ENCODE measurements at regions not wholly inside any gene's neighbourhood (a gene's known extent, or its start where the extent isn't known, plus 50 kb on each side); places are given as distances from the start of the nearest gene placed in this dataset.

- no peak for TF ChIP-seq ATF3 (CRISPR knock-in tag; IDR thresholded peaks at IDR 0.05)
- TF ChIP-seq, protein P1, sequence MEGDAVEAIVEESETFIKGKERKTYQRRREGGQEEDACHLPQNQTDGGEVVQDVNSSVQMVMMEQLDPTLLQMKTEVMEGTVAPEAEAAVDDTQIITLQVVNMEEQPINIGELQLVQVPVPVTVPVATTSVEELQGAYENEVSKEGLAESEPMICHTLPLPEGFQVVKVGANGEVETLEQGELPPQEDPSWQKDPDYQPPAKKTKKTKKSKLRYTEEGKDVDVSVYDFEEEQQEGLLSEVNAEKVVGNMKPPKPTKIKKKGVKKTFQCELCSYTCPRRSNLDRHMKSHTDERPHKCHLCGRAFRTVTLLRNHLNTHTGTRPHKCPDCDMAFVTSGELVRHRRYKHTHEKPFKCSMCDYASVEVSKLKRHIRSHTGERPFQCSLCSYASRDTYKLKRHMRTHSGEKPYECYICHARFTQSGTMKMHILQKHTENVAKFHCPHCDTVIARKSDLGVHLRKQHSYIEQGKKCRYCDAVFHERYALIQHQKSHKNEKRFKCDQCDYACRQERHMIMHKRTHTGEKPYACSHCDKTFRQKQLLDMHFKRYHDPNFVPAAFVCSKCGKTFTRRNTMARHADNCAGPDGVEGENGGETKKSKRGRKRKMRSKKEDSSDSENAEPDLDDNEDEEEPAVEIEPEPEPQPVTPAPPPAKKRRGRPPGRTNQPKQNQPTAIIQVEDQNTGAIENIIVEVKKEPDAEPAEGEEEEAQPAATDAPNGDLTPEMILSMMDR (CRISPR knock-in tag; IDR thresholded peaks at IDR 0.05), result no peak
- no peak for TF ChIP-seq FOXM1 (CRISPR knock-in tag; IDR thresholded peaks at IDR 0.05)
- TF ChIP-seq RAD51 (IDR thresholded peaks at IDR 0.05; ENCODE audit: borderline replicate concordance), result no peak
- no peak for TF ChIP-seq TCF12 (IDR thresholded peaks at IDR 0.05)
- TF ChIP-seq TCF12 (CRISPR knock-in tag; IDR thresholded peaks at IDR 0.05), result no peak
- TF ChIP-seq, protein P2, sequence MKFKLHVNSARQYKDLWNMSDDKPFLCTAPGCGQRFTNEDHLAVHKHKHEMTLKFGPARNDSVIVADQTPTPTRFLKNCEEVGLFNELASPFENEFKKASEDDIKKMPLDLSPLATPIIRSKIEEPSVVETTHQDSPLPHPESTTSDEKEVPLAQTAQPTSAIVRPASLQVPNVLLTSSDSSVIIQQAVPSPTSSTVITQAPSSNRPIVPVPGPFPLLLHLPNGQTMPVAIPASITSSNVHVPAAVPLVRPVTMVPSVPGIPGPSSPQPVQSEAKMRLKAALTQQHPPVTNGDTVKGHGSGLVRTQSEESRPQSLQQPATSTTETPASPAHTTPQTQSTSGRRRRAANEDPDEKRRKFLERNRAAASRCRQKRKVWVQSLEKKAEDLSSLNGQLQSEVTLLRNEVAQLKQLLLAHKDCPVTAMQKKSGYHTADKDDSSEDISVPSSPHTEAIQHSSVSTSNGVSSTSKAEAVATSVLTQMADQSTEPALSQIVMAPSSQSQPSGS (CRISPR knock-in tag; IDR thresholded peaks at IDR 0.05), result no peak
- TF ChIP-seq, protein P3, sequence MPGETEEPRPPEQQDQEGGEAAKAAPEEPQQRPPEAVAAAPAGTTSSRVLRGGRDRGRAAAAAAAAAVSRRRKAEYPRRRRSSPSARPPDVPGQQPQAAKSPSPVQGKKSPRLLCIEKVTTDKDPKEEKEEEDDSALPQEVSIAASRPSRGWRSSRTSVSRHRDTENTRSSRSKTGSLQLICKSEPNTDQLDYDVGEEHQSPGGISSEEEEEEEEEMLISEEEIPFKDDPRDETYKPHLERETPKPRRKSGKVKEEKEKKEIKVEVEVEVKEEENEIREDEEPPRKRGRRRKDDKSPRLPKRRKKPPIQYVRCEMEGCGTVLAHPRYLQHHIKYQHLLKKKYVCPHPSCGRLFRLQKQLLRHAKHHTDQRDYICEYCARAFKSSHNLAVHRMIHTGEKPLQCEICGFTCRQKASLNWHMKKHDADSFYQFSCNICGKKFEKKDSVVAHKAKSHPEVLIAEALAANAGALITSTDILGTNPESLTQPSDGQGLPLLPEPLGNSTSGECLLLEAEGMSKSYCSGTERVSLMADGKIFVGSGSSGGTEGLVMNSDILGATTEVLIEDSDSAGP (CRISPR knock-in tag; IDR thresholded peaks at IDR 0.05; ENCODE audit: borderline replicate concordance), result no peak
- no peak for TF ChIP-seq IKZF4 (CRISPR knock-in tag; IDR thresholded peaks at IDR 0.05; ENCODE audit: borderline replicate concordance, low read depth, not compliant biosample characterization)
- no peak for TF ChIP-seq SIN3A (IDR thresholded peaks at IDR 0.05; ENCODE audit: borderline replicate concordance, low read depth, low read length)
- TF ChIP-seq SP2 (CRISPR knock-in tag; IDR thresholded peaks at IDR 0.05), result no peak
- TF ChIP-seq FOXK1 (CRISPR knock-in tag; IDR thresholded peaks at IDR 0.05; ENCODE audit: borderline replicate concordance, low read depth), result no peak
- TF ChIP-seq FUBP1 (CRISPR knock-in tag; IDR thresholded peaks at IDR 0.05; ENCODE audit: borderline replicate concordance), result no peak
- no peak for TF ChIP-seq MYC (CRISPR knock-in tag; IDR thresholded peaks at IDR 0.05; ENCODE audit: borderline replicate concordance)
These were observed 156.5 kb downstream of the POM121L12 start for GRCh38 chr7:53191836-53192443.

Data from HepG2 (cell line).